Parathyroid adenoma (tissue), 2 donors: ENCODE measurements at regions not wholly inside any gene's neighbourhood (a gene's known extent, or its start where the extent isn't known, plus 50 kb on each side); places are given as distances from the start of the nearest gene placed in this dataset.

ENCODE experiments used
- H2AFZ ChIP-seq: fragments of 300-600 bp; sonication (generic); one replicate; pipeline ENCODE4 v1.7.0; 2017; ENCODE audit warnings: antibody characterized with exemption, mild to moderate bottlenecking
- H3K27ac ChIP-seq: fragments of 300-600 bp; sonication (generic); one replicate; pipeline ENCODE4 v1.7.0; 2017
- H3K27me3 ChIP-seq: fragments of 300-600 bp; sonication (generic); one replicate; pipeline ENCODE4 v1.7.0; 2017; ENCODE audit warnings: low read length; ENCODE audit not compliant: control insufficient read depth, insufficient read depth
- H3K36me3 ChIP-seq: fragments of 300-600 bp; sonication (generic); one replicate; pipeline ENCODE4 v1.7.0; 2017; ENCODE audit warnings: low read length; ENCODE audit not compliant: control insufficient read depth, insufficient read depth
- H3K4me1 ChIP-seq: fragments of 300-600 bp; sonication (generic); one replicate; pipeline ENCODE4 v1.7.0; 2017; ENCODE audit warnings: control low read depth
- H3K4me2 ChIP-seq: fragments of 300-600 bp; sonication (generic); one replicate; pipeline ENCODE4 v1.7.0; 2017; ENCODE audit warnings: low read length
- H3K4me3 ChIP-seq: fragments of 300-600 bp; sonication (generic); one replicate; pipeline ENCODE4 v1.7.0; 2017; ENCODE audit warnings: low read depth, low read length
- H3K79me2 ChIP-seq: fragments of 300-600 bp; sonication (generic); one replicate; pipeline ENCODE4 v1.7.0; 2017; ENCODE audit warnings: control low read depth
- H3K9ac ChIP-seq: fragments of 300-600 bp; sonication (generic); one replicate; pipeline ENCODE4 v1.7.0; 2017; ENCODE audit warnings: mild to moderate bottlenecking
- H3K9me3 ChIP-seq: fragments of 300-600 bp; sonication (generic); one replicate; pipeline ENCODE4 v1.7.0; 2017; ENCODE audit warnings: low read length; ENCODE audit not compliant: control insufficient read depth
- TF ChIP-seq, protein P1 (sequence below): fragments of 300-600 bp; sonication (generic); IDR thresholded peaks from one replicate; pipeline ENCODE4 v1.7.0; 2017; ENCODE audit warnings: antibody characterized with exemption, mild to moderate bottlenecking
- donor health status: primary hyperparathyroidism.

DNA sequence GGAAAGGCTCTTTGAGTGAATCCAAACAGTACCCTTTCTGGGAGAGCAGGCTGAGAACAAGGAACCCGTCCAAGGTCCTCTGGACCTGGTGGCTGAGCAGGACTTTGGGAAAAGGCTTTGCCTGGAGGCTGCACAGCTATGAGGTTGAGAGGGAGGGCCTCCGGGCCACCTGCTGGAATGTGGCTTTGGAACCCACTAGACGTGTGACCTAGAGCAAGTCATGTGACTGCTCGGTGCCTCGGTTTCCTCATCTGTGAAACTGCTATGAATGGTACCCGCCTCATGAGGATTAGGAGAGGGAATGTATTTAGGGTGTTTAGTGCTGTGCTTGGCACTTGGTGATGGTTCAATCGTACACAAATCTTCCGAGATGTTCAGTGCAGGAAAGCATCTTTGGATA lies 50.4 kb downstream of the HAPSTR1 start:
- Histone ChIP-seq H3K27me3 (no peaks in the 10 kb centered on the region), H3K4me3 (no peak overlapping the region), H3K36me3 (no peaks in the 10 kb centered on the region), H3K79me2 (peaks cover 4% of the 10 kb centered on the region), H3K9ac (no peak overlapping the region), H3K27ac (no peak overlapping the region), H3K4me1 (peaks cover 5% of the 10 kb centered on the region), H3K9me3 (no peaks in the 10 kb centered on the region), H2AFZ (no peak overlapping the region), H3K4me2 (no peak overlapping the region)
- TF ChIP-seq, protein P1, sequence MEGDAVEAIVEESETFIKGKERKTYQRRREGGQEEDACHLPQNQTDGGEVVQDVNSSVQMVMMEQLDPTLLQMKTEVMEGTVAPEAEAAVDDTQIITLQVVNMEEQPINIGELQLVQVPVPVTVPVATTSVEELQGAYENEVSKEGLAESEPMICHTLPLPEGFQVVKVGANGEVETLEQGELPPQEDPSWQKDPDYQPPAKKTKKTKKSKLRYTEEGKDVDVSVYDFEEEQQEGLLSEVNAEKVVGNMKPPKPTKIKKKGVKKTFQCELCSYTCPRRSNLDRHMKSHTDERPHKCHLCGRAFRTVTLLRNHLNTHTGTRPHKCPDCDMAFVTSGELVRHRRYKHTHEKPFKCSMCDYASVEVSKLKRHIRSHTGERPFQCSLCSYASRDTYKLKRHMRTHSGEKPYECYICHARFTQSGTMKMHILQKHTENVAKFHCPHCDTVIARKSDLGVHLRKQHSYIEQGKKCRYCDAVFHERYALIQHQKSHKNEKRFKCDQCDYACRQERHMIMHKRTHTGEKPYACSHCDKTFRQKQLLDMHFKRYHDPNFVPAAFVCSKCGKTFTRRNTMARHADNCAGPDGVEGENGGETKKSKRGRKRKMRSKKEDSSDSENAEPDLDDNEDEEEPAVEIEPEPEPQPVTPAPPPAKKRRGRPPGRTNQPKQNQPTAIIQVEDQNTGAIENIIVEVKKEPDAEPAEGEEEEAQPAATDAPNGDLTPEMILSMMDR, result no peak

DNA sequence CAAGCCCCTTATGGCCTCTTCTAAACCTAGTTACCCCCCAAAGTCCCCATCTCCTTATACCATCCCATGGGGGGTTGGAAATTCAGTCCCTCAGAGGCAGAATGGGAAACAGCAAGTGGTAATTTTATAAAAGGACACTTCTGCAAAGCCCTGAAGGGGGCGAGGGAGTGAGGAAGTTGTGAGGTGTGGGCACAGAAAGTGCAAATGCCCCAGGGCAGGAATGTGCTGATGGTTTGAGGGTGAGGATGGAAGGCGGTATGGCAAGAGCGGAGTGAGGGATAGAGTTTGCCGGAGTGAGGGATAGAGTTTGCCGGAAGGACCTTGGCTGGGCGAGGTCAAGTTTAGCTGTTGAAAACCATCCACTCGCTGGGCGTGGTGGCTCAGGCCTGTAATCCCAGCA lies 52.7 kb downstream of the HAPSTR1 start:
- Histone ChIP-seq H3K4me2 (no peak overlapping the region), H3K27ac (no peak overlapping the region), H3K9me3 (no peaks in the 10 kb centered on the region), H3K9ac (no peak overlapping the region), H3K36me3 (no peaks in the 10 kb centered on the region), H3K79me2 (peaks cover 4% of the 10 kb centered on the region), H3K4me3 (no peak overlapping the region), H3K4me1 (peaks cover 2% of the 10 kb centered on the region), H3K27me3 (no peaks in the 10 kb centered on the region), H2AFZ (no peak overlapping the region)
- TF ChIP-seq, protein P1, result no peak

DNA sequence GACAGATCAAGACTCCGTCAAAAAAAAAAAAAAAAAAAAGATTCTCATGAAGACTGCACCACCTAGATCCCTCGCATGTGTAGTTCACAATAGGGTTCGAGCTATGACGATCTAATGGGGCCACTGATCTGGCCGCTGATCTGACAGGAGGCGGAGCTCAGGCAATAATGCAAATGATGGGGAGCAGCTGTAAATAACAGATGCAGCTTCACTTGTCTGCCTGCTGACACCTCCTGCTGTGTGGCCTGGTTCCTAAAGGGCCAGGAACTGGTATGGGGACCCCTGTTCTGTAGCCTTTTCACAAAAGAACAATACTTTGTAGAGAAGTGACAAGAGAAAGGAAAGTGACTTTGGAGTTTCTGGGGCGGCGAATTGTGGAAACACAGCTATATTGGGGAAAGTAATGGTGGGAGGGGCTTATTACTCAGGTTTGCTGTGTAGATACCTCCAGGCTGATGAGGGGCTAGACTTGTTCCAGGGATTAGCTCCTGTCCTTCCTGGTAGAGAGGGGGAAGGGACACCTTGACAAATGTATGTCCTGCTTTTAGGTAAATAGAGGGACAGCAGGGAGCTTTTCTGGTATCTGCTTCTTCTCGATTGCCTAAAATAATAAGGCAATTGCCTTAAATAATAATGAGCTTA lies 57.1 kb downstream of the HAPSTR1 start:
- Histone ChIP-seq H3K9me3 (no peaks in the 10 kb centered on the region), H3K4me2 (no peak overlapping the region), H3K27me3 (no peaks in the 10 kb centered on the region), H3K36me3 (no peaks in the 10 kb centered on the region), H3K79me2 (no peaks in the 10 kb centered on the region), H3K9ac (no peak overlapping the region), H3K4me3 (no peak overlapping the region), H2AFZ (no peak overlapping the region), H3K4me1 (no peaks in the 10 kb centered on the region), H3K27ac (no peak overlapping the region)
- TF ChIP-seq, protein P1, result no peak

DNA sequence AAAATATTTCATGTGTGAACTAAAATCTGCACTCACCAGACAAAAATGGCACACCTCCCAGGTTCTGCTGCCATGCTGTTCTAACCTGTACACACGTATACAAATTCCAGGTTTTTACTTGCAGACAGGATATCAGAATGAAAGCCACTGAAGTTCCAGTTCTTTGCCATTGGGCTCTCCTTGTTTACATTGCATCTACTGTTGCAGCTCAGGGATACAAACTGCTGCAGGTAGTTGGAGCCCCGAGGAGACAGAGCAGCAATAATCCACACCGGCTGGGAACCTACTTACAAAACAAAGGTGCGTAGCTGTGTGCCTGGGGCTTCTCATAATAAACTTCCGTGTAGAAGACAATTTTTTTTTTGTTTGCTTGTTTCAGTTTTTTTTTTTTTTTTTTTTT lies 59.6 kb downstream of the HAPSTR1 start:
- Histone ChIP-seq H3K36me3 (no peaks in the 10 kb centered on the region), H3K9me3 (no peaks in the 10 kb centered on the region), H3K27ac (no peak overlapping the region), H3K79me2 (no peaks in the 10 kb centered on the region), H3K4me2 (no peak overlapping the region), H2AFZ (no peak overlapping the region), H3K4me1 (no peaks in the 10 kb centered on the region), H3K4me3 (no peak overlapping the region), H3K9ac (no peak overlapping the region), H3K27me3 (no peaks in the 10 kb centered on the region)
- TF ChIP-seq, protein P1, result no peak

DNA sequence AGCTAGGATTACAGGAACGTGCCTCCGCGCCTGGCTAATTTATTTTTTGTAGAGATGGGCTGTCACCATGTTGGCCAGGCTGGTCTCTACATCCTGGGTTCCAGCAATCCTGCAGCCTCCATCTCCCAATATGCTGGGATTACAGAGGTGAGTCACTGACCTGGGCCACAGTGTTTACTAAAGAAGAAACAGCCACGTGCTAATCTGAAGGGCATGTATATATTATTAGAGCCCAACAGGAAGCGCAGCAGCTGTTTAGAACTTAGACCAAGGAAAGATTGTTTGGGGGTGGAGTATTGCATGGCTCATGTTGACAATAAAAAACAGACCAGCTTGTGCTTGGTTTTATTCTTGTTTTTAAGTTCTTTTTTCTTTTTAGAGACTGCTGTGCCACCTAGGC lies 60.2 kb downstream of the HAPSTR1 start:
- TF ChIP-seq, protein P1, result no peak

More for the DNA sequence above, 60.2 kb downstream of the HAPSTR1 start:
- Histone ChIP-seq H3K4me3 (no peak overlapping the region), H3K9ac (no peak overlapping the region), H3K36me3 (no peaks in the 10 kb centered on the region), H3K79me2 (no peaks in the 10 kb centered on the region), H3K27ac (no peak overlapping the region), H2AFZ (no peak overlapping the region), H3K4me1 (no peaks in the 10 kb centered on the region), H3K27me3 (no peaks in the 10 kb centered on the region), H3K4me2 (no peak overlapping the region), H3K9me3 (no peaks in the 10 kb centered on the region)
